Gastrocnemius medialis (tissue), 4 donors: ENCODE measurements at regions not wholly inside any gene's neighbourhood (a gene's known extent, or its start where the extent isn't known, plus 50 kb on each side); places are given as distances from the start of the nearest gene placed in this dataset.

Source experiments
- POLR2A ChIP-seq, 2 donors: fragments of 450-650 bp; IDR thresholded peaks; one replicate each; pipeline ENCODE4 v1.6.1; 2017; ENCODE audit warnings: antibody characterized with exemption in 2 of 2, mild to moderate bottlenecking in 2 of 2, moderate library complexity in 2 of 2
- TF ChIP-seq, protein P1 (sequence below), 5 experiments: fragments of 450-650 bp in 3 of 5; fragments of 200-600 bp in 2 of 5; sonication (generic) in 2 of 5; IDR thresholded peaks in 4 of 5; conservative IDR thresholded peaks in 1 of 5; 1 replicate in 4 of 5; 2 replicates in 1 of 5; pipeline ENCODE4 v1.5.1; 2016 to 2019; ENCODE audit warnings: antibody characterized with exemption in 5 of 5, mild to moderate bottlenecking in 3 of 5, moderate library complexity in 3 of 5

DNA sequence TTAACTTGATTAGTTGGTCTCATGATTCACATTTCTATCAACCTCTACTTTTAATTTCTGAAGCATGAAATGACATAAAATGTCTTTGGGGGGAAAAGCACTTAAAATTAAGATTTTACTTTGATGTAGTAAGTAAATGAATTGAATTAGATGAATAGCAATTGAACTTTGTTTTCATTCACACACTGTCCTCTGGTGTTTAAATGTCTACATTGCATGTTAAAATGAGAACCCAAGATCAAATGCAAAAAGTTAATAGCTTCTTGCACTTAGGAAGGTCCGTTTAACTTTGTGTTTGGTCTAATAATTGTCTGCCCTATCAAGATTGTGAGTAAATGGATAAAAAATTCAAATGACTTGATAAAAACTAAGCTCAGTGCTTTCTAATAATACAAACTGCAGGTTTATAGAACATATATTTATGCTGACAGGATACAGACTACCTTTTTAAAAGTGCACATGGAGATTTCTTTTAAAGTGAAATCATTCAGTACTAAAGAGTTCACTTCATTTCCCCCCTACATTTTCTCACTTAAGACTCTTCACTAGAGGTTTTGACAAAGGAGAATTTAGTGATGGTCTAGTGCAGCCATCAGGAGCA, 156.2 kb upstream of the NABP1 start:
- TF ChIP-seq, protein P1, sequence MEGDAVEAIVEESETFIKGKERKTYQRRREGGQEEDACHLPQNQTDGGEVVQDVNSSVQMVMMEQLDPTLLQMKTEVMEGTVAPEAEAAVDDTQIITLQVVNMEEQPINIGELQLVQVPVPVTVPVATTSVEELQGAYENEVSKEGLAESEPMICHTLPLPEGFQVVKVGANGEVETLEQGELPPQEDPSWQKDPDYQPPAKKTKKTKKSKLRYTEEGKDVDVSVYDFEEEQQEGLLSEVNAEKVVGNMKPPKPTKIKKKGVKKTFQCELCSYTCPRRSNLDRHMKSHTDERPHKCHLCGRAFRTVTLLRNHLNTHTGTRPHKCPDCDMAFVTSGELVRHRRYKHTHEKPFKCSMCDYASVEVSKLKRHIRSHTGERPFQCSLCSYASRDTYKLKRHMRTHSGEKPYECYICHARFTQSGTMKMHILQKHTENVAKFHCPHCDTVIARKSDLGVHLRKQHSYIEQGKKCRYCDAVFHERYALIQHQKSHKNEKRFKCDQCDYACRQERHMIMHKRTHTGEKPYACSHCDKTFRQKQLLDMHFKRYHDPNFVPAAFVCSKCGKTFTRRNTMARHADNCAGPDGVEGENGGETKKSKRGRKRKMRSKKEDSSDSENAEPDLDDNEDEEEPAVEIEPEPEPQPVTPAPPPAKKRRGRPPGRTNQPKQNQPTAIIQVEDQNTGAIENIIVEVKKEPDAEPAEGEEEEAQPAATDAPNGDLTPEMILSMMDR (IDR thresholded peaks at IDR 0.05 in 4 of 5, conservative IDR thresholded peaks at IDR 0.05 in 1 of 5): peak; percentile 54 to 71 (median 66)
- no peak for TF ChIP-seq POLR2A (IDR thresholded peaks at IDR 0.05)
